Activated naive CD4-positive, alpha-beta T cell treated with anti-CD3 and anti-CD28 coated beads for 36 hours (primary cell): ENCODE measurements at regions not wholly inside any gene's neighbourhood (a gene's known extent, or its start where the extent isn't known, plus 50 kb on each side); places are given as distances from the start of the nearest gene placed in this dataset.

Experiments
- CTCF ChIA-PET: fragments of 350-600 bp; sonication (Branson Sonifier 250); formaldehyde crosslinking; loops from one replicate; lab custom pipeline; 2021; ENCODE audit warnings: antibody characterized with exemption; lab: Charles Lee
- DNase-seq: peaks from one replicate; pipeline ENCODE4 v3.0.0-alpha.2; 2020
- H3K27ac Mint-ChIP-seq: one replicate; pipeline ENCODE4 v1.8.0; 2021; ENCODE audit warnings: mild to moderate bottlenecking, mixed read lengths
- H3K27me3 Mint-ChIP-seq: one replicate; pipeline ENCODE4 v1.8.0; 2021; ENCODE audit warnings: low read depth, mixed read lengths
- H3K36me3 Mint-ChIP-seq: one replicate; pipeline ENCODE4 v1.8.0; 2021; ENCODE audit warnings: low read depth, mixed read lengths
- H3K4me1 Mint-ChIP-seq: one replicate; pipeline ENCODE4 v1.8.0; 2021; ENCODE audit warnings: low read depth, mixed read lengths
- H3K4me3 Mint-ChIP-seq: one replicate; pipeline ENCODE4 v1.8.0; 2021; ENCODE audit warnings: mild to moderate bottlenecking, moderate library complexity, mixed read lengths
- H3K9me3 Mint-ChIP-seq: one replicate; pipeline ENCODE4 v1.8.0; 2021; ENCODE audit warnings: mixed read lengths
- intact Hi-C: fragments of 100-400 bp; cut with micrococcal nuclease; formaldehyde crosslinking; loops from one replicate; pipeline ENCODE4 v1.15.1; 2023

- Mint-ChIP-seq H3K4me1 (no peaks in the 10 kb centered on the region), H3K9me3 (peaks cover 7% of the 10 kb centered on the region), H3K36me3 (no peaks in the 10 kb centered on the region), H3K27me3 (no peaks in the 10 kb centered on the region), H3K27ac (no peak overlapping the region), H3K4me3 (no peak overlapping the region)
- intact Hi-C loops, result no loop called here
- CTCF ChIA-PET, result no interaction called here
- no peak for DNase-seq
Measured at GRCh38 chr16:82523815-82524214, 103.0 kb upstream of the CDH13 start.

- no peak for DNase-seq
- no peaks in the 10 kb centered on the region for H3K36me3 Mint-ChIP-seq
- no peak overlapping the region for H3K27ac Mint-ChIP-seq
- CTCF ChIA-PET, result no interaction called here
- no peak overlapping the region for H3K4me3 Mint-ChIP-seq
- H3K9me3 Mint-ChIP-seq, result peaks cover 7% of the 10 kb centered on the region
- intact Hi-C loops, result no loop called here
- no peaks in the 10 kb centered on the region for H3K4me1 Mint-ChIP-seq
- H3K27me3 Mint-ChIP-seq, result no peaks in the 10 kb centered on the region
Measured at GRCh38 chr16:82522026-82522425, 104.7 kb upstream of the CDH13 start.

DNA sequence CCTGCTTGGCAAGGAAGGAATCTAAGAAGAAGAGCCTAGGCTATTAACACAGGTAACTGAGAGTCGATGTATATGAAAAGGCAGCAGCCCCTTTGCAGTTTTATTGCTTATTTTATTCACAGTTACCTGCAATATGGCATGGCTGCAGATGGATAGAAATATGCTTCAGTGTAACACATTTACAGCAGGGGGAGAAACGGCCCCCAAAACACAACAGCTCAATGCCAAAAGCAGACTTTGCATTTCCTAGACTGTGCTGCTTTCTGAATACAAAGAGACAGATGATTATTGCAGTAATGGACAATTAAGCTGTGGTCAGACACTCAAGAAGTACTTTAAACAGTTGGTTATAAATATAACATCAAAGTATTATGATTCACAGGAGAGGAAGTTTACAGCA, 108.0 kb upstream of the CDH13 start:
- intact Hi-C loops, result no loop called here
- Mint-ChIP-seq H3K27me3 (no peaks in the 10 kb centered on the region), H3K4me1 (no peaks in the 10 kb centered on the region), H3K27ac (no peak overlapping the region), H3K9me3 (peaks cover 3% of the 10 kb centered on the region), H3K4me3 (no peak overlapping the region), H3K36me3 (no peaks in the 10 kb centered on the region)
- DNase-seq, result no peak
- CTCF ChIA-PET, result no interaction called here

DNA sequence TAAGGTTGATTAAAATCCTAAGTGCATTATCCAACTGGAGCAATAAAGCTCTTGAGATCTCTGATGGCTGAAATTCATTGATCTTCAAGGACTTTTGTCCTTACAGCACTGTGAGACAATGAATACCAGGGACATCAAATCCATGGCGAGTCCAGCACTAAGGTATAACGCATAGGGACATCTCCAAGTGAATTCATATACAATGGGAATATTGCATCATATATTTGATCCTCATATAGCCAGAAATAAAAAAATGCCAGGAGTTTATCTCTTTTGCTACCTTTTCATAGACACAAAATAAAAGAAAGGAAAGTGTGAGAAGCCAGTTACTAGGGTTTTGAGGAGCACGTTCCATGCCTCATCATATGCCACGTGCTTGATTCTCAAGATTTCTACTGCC, 112.5 kb upstream of the CDH13 start:
- CTCF ChIA-PET, result no interaction called here
- intact Hi-C loops, result no loop called here
- no peak for DNase-seq
- H3K27ac Mint-ChIP-seq, result no peak overlapping the region
- no peak overlapping the region for H3K4me3 Mint-ChIP-seq
- no peaks in the 10 kb centered on the region for H3K27me3 Mint-ChIP-seq
- H3K9me3 Mint-ChIP-seq, result no peaks in the 10 kb centered on the region
- H3K4me1 Mint-ChIP-seq, result no peaks in the 10 kb centered on the region
- H3K36me3 Mint-ChIP-seq, result no peaks in the 10 kb centered on the region

DNA sequence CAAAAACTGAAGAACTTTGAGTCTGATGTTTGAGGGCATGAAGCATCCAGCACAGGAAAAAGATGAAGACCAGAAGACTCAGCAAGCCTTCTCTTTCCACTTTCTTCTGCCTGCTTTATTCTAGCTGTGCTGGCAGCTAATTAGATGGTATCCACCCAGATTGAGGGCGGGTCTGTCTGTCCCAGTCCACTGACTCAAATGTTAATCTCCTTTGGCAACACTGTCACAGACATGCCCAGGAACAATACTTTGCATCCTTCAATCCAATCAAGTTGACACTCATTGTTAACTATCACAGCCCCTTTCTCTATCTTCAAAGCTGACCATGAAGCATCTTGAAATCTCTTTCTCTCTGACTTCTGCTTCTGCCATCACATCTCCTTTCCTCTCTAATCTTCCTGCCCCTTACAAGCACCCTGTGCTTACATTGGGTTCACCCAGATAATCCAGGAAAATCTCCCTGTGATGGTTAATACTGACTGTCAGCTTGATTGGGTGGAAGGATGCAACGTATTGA, 115.9 kb upstream of the CDH13 start:
- CTCF ChIA-PET, result interaction anchor here (0.6 kb wide), 1 partner anchor 570 kb away, joined by 6 read pairs; no protein-coding TSS in a partner anchor
- H3K27me3 Mint-ChIP-seq, result no peaks in the 10 kb centered on the region
- DNase-seq, result no peak
- H3K27ac Mint-ChIP-seq, result no peak overlapping the region
- intact Hi-C loops, result no loop called here
- H3K4me3 Mint-ChIP-seq, result no peak overlapping the region
- H3K4me1 Mint-ChIP-seq, result no peaks in the 10 kb centered on the region
- H3K9me3 Mint-ChIP-seq, result peaks cover 8% of the 10 kb centered on the region
- H3K36me3 Mint-ChIP-seq, result no peaks in the 10 kb centered on the region

GRCh38 chr16:82509691-82510430, 116.9 kb upstream of the CDH13 start:
- no peak for DNase-seq
- Mint-ChIP-seq H3K9me3 (peaks cover 8% of the 10 kb centered on the region), H3K36me3 (no peaks in the 10 kb centered on the region), H3K4me3 (no peak overlapping the region), H3K27ac (no peak overlapping the region), H3K27me3 (no peaks in the 10 kb centered on the region), H3K4me1 (no peaks in the 10 kb centered on the region)
- CTCF ChIA-PET, result interaction anchor here (0.6 kb wide), 1 partner anchor 569 kb away, joined by 6 read pairs; no protein-coding TSS in a partner anchor
- intact Hi-C loops, result no loop called here

- Mint-ChIP-seq H3K27me3 (peaks cover 2% of the 10 kb centered on the region), H3K4me1 (no peaks in the 10 kb centered on the region), H3K36me3 (no peaks in the 10 kb centered on the region), H3K27ac (no peak overlapping the region), H3K4me3 (no peak overlapping the region), H3K9me3 (peaks cover 8% of the 10 kb centered on the region)
- CTCF ChIA-PET, result no interaction called here
- intact Hi-C loops, result no loop called here
- DNase-seq, result no peak
Measured at GRCh38 chr16:82506692-82507670, 119.8 kb upstream of the CDH13 start.

- Mint-ChIP-seq H3K27ac (no peak overlapping the region), H3K36me3 (no peaks in the 10 kb centered on the region), H3K4me3 (no peak overlapping the region), H3K9me3 (peaks cover 8% of the 10 kb centered on the region), H3K27me3 (peaks cover 2% of the 10 kb centered on the region), H3K4me1 (no peaks in the 10 kb centered on the region)
- no peak for DNase-seq
- intact Hi-C loops, result no loop called here
- CTCF ChIA-PET, result no interaction called here
Measured at GRCh38 chr16:82504836-82505235, 121.9 kb upstream of the CDH13 start.

- H3K4me3 Mint-ChIP-seq, result no peak overlapping the region
- peaks cover 2% of the 10 kb centered on the region for H3K27me3 Mint-ChIP-seq
- intact Hi-C loops, result no loop called here
- H3K9me3 Mint-ChIP-seq, result no peaks in the 10 kb centered on the region
- no peaks in the 10 kb centered on the region for H3K36me3 Mint-ChIP-seq
- no peaks in the 10 kb centered on the region for H3K4me1 Mint-ChIP-seq
- CTCF ChIA-PET, result no interaction called here
- DNase-seq, result no peak
- H3K27ac Mint-ChIP-seq, result no peak overlapping the region
Measured at GRCh38 chr16:82499302-82499701, 127.5 kb upstream of the CDH13 start.

DNA sequence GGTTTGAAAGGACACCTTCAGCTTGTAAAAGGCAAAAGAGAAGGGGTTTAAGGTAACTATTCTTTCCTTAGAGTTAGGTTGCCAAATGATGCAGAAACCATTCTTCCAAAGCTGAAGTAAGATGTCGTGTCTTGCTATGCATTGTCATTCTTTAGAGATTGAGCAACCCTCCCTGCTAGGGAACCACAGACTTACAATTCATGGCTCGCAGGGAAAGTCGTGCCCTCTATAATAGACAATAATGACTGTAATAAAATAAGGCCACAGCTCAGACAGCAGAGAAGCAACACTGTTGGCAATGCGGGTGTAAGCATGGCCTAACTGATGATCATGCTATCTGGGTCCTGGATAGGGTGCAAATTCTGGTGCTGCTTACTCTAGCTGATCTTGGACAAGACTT, 129.6 kb upstream of the CDH13 start:
- CTCF ChIA-PET, result no interaction called here
- Mint-ChIP-seq H3K4me3 (no peak overlapping the region), H3K36me3 (no peaks in the 10 kb centered on the region), H3K27ac (no peak overlapping the region), H3K4me1 (no peaks in the 10 kb centered on the region), H3K27me3 (peaks cover 4% of the 10 kb centered on the region), H3K9me3 (no peaks in the 10 kb centered on the region)
- DNase-seq, result no peak
- intact Hi-C loops, result no loop called here

DNA sequence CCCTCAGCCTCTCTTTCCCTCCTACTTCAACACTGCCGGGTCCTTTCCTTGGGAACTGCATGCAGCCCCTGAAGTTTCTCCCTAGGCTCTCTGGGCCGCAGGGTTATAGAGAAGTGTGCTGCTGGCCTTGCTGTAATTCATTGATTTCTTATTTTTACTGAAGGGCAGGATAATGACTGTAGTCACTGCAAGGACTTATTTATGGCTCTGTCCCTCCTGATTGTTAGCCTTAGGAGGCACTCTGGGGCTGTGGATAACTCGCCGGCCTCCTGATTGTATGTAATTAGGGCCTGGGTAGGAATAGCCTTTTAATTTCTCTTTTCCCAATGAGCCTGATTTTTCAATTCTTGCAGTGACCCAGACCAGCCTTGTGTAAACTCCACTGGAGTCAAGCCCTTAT, 138.3 kb upstream of the CDH13 start:
- no peak for DNase-seq
- intact Hi-C loops, result no loop called here
- Mint-ChIP-seq H3K9me3 (no peaks in the 10 kb centered on the region), H3K36me3 (no peaks in the 10 kb centered on the region), H3K27ac (no peak overlapping the region), H3K27me3 (peaks cover under 1% of the 10 kb centered on the region), H3K4me3 (no peak overlapping the region), H3K4me1 (no peaks in the 10 kb centered on the region)
- CTCF ChIA-PET, result no interaction called here

GRCh38 chr16:82481455-82481854, 145.3 kb upstream of the CDH13 start:
- no peak for DNase-seq
- CTCF ChIA-PET, result no interaction called here
- H3K9me3 Mint-ChIP-seq, result no peaks in the 10 kb centered on the region
- no peaks in the 10 kb centered on the region for H3K27me3 Mint-ChIP-seq
- H3K4me3 Mint-ChIP-seq, result no peak overlapping the region
- intact Hi-C loops, result no loop called here
- no peak overlapping the region for H3K27ac Mint-ChIP-seq
- no peaks in the 10 kb centered on the region for H3K36me3 Mint-ChIP-seq
- no peaks in the 10 kb centered on the region for H3K4me1 Mint-ChIP-seq
